Epidermal melanocyte (primary cell): ENCODE measurements at regions not wholly inside any gene's neighbourhood (a gene's known extent, or its start where the extent isn't known, plus 50 kb on each side); places are given as distances from the start of the nearest gene placed in this dataset.

ENCODE experiments used
- DNase-seq: peaks from one replicate; pipeline ENCODE4 v3.0.0; 2011; ENCODE audit warnings: low spot score; ENCODE audit not compliant: insufficient read length

GRCh38 chr2:20914087-20914486 is 91.2 kb upstream of the LDAH start:
- DNase-seq, result no peak

GRCh38 chr2:20913491-20913890 is 90.6 kb upstream of the LDAH start:
- DNase-seq, result no peak

- no peak for DNase-seq
Measured at GRCh38 chr2:20900052-20900636, 77.2 kb upstream of the LDAH start.

- DNase-seq, result no peak
Measured at GRCh38 chr2:20897874-20898453, 75.1 kb upstream of the LDAH start.

- DNase-seq, result no peak
Measured at GRCh38 chr2:20897047-20897446, 74.1 kb upstream of the LDAH start.

- DNase-seq, result no peak
Measured at GRCh38 chr2:20884829-20885228, 61.9 kb upstream of the LDAH start.

- DNase-seq, result no peak
Measured at GRCh38 chr2:20882466-20883170, 59.7 kb upstream of the LDAH start.

- no peak for DNase-seq
Measured at GRCh38 chr2:20880221-20880771, 57.4 kb upstream of the LDAH start.

GRCh38 chr2:20879221-20879620 is 56.3 kb upstream of the LDAH start:
- DNase-seq, result no peak

- DNase-seq, result no peak
Measured at GRCh38 chr2:20877960-20878359, 55.1 kb upstream of the LDAH start.
